MG63 (cell line): ENCODE measurements at regions not wholly inside any gene's neighbourhood (a gene's known extent, or its start where the extent isn't known, plus 50 kb on each side); places are given as distances from the start of the nearest gene placed in this dataset.
A peak's percentile ranks its signal among the peaks of the same experiment; 100 is the strongest.
"Not testable (repeated sequence)": the region's sequence is repeated elsewhere in the genome, so short reads cannot be mapped to it uniquely, and the experiment has no call there.

Experiments used
- DNase-seq: peaks from one replicate; pipeline ENCODE4 v3.0.0-alpha.2; 2020
- H3K27me3 ChIP-seq: fragments of 250-450 bp; sonication (Bioruptor Pico); 2 replicates; pipeline ENCODE4 v1.5.1; 2020; ENCODE audit warnings: mild to moderate bottlenecking, moderate library complexity
- H3K36me3 ChIP-seq: fragments of 250-450 bp; sonication (Bioruptor Pico); 2 replicates; pipeline ENCODE4 v1.5.1; 2020; ENCODE audit warnings: mild to moderate bottlenecking, moderate library complexity
- H3K4me3 ChIP-seq: fragments of 250-450 bp; sonication (Bioruptor Pico); 2 replicates; pipeline ENCODE4 v1.5.1; 2020; ENCODE audit warnings: mild to moderate bottlenecking, moderate library complexity
- H3K9me3 ChIP-seq: fragments of 250-450 bp; sonication (Bioruptor Pico); 2 replicates; pipeline ENCODE4 v1.5.1; 2020; ENCODE audit warnings: mild to moderate bottlenecking, moderate library complexity

- H3K9me3 ChIP-seq, H3K27me3 ChIP-seq, DNase-seq, H3K4me3 ChIP-seq, H3K36me3 ChIP-seq: not testable (repeated sequence)
Measured at GRCh38 chr3:15993660-15994059, 180.8 kb upstream of the GALNT15 start.

- H3K36me3 ChIP-seq, H3K9me3 ChIP-seq, DNase-seq, H3K4me3 ChIP-seq, H3K27me3 ChIP-seq: not testable (repeated sequence)
Measured at GRCh38 chr3:15996496-15996895, 178.0 kb upstream of the GALNT15 start.

- Histone ChIP-seq H3K9me3 (no peaks in the 10 kb centered on the region; the same call in 1 of the 2 replicates), H3K36me3 (no peaks in the 10 kb centered on the region), H3K4me3 (no peak overlapping the region), H3K27me3 (no peaks in the 10 kb centered on the region)
- DNase-seq = no peak
Measured at GRCh38 chr3:15997274-15997943, 177.1 kb upstream of the GALNT15 start.

GRCh38 chr3:15998911-15999310 is 175.6 kb upstream of the GALNT15 start:
- Histone ChIP-seq H3K9me3 (no peaks in the 10 kb centered on the region; the same call in 1 of the 2 replicates), H3K27me3 (no peaks in the 10 kb centered on the region), H3K4me3 (no peak overlapping the region), H3K36me3 (no peaks in the 10 kb centered on the region)
- no peak for DNase-seq

- no peak for DNase-seq
- Histone ChIP-seq H3K9me3 (no peaks in the 10 kb centered on the region), H3K27me3 (no peaks in the 10 kb centered on the region), H3K4me3 (no peak overlapping the region), H3K36me3 (no peaks in the 10 kb centered on the region)
Measured at GRCh38 chr3:16004812-16005211, 169.7 kb upstream of the GALNT15 start.

- no peak for DNase-seq
- Histone ChIP-seq H3K27me3 (no peaks in the 10 kb centered on the region), H3K36me3 (no peaks in the 10 kb centered on the region), H3K4me3 (no peak overlapping the region), H3K9me3 (no peaks in the 10 kb centered on the region)
Measured at GRCh38 chr3:16011376-16011775, 163.1 kb upstream of the GALNT15 start.

- Histone ChIP-seq H3K9me3 (no peaks in the 10 kb centered on the region), H3K27me3 (no peaks in the 10 kb centered on the region), H3K4me3 (no peak overlapping the region), H3K36me3 (no peaks in the 10 kb centered on the region)
- no peak for DNase-seq
Measured at GRCh38 chr3:16012086-16012485, 162.4 kb upstream of the GALNT15 start.

- H3K36me3 ChIP-seq = no peaks in the 10 kb centered on the region
- H3K27me3 ChIP-seq = no peaks in the 10 kb centered on the region
- no peaks in the 10 kb centered on the region for H3K9me3 ChIP-seq
- H3K4me3 ChIP-seq = no peak overlapping the region
- no peak for DNase-seq
Measured at GRCh38 chr3:16013568-16013967, 160.9 kb upstream of the GALNT15 start.

GRCh38 chr3:16021801-16022200 is 152.7 kb upstream of the GALNT15 start:
- not testable (repeated sequence) for H3K36me3 ChIP-seq, DNase-seq

GRCh38 chr3:16023881-16024280 is 150.6 kb upstream of the GALNT15 start:
- H3K4me3 ChIP-seq, H3K36me3 ChIP-seq, H3K27me3 ChIP-seq, DNase-seq, H3K9me3 ChIP-seq: not testable (repeated sequence)

More at GRCh38 chr3:16021801-16022200, 152.7 kb upstream of the GALNT15 start:
- not testable (repeated sequence) for H3K9me3 ChIP-seq, H3K4me3 ChIP-seq, H3K27me3 ChIP-seq

- H3K27me3 ChIP-seq = no peaks in the 10 kb centered on the region
- no peak overlapping the region for H3K4me3 ChIP-seq
- DNase-seq = no peak
- H3K36me3 ChIP-seq = no peaks in the 10 kb centered on the region
- no peaks in the 10 kb centered on the region for H3K9me3 ChIP-seq
Measured at GRCh38 chr3:16024548-16024947, 149.9 kb upstream of the GALNT15 start.

- Histone ChIP-seq H3K36me3 (no peaks in the 10 kb centered on the region), H3K4me3 (no peak overlapping the region), H3K9me3 (no peaks in the 10 kb centered on the region), H3K27me3 (no peaks in the 10 kb centered on the region)
- DNase-seq = peak; percentile 18
Measured at GRCh38 chr3:16026753-16027152, 147.7 kb upstream of the GALNT15 start.

GRCh38 chr3:16028604-16029003 is 145.9 kb upstream of the GALNT15 start:
- Histone ChIP-seq H3K4me3 (no peak overlapping the region), H3K36me3 (no peaks in the 10 kb centered on the region), H3K27me3 (no peaks in the 10 kb centered on the region), H3K9me3 (no peaks in the 10 kb centered on the region)
- DNase-seq = no peak

- Histone ChIP-seq H3K4me3 (no peak overlapping the region), H3K27me3 (no peaks in the 10 kb centered on the region), H3K9me3 (no peaks in the 10 kb centered on the region), H3K36me3 (no peaks in the 10 kb centered on the region)
- DNase-seq = no peak
Measured at GRCh38 chr3:16030342-16030741, 144.1 kb upstream of the GALNT15 start.

GRCh38 chr3:16031434-16031833 is 143.0 kb upstream of the GALNT15 start:
- Histone ChIP-seq H3K9me3 (no peaks in the 10 kb centered on the region), H3K27me3 (no peaks in the 10 kb centered on the region), H3K36me3 (no peaks in the 10 kb centered on the region), H3K4me3 (no peak overlapping the region)
- no peak for DNase-seq

- no peaks in the 10 kb centered on the region for H3K36me3 ChIP-seq
- H3K4me3 ChIP-seq = no peak overlapping the region
- no peaks in the 10 kb centered on the region for H3K9me3 ChIP-seq
- DNase-seq = no peak
- H3K27me3 ChIP-seq = no peaks in the 10 kb centered on the region
Measured at GRCh38 chr3:16033889-16034687, 140.4 kb upstream of the GALNT15 start.

- Histone ChIP-seq H3K9me3 (no peaks in the 10 kb centered on the region), H3K4me3 (no peak overlapping the region), H3K36me3 (no peaks in the 10 kb centered on the region), H3K27me3 (no peaks in the 10 kb centered on the region)
- DNase-seq = no peak
Measured at GRCh38 chr3:16040991-16041390, 133.5 kb upstream of the GALNT15 start.
